Gastrocnemius medialis (tissue), 4 donors: ENCODE measurements at regions not wholly inside any gene's neighbourhood (a gene's known extent, or its start where the extent isn't known, plus 50 kb on each side); places are given as distances from the start of the nearest gene placed in this dataset.
"Not testable (repeated sequence)": the region's sequence is repeated elsewhere in the genome, so short reads cannot be mapped to it uniquely, and the experiment has no call there.

Experiments used
- ATAC-seq, 2 donors: fragments of 150-250 bp; one replicate each; pipeline ENCODE4 v1.9.1; 2016
- DNase-seq, 2 donors: peaks; one replicate each; pipeline ENCODE4 v3.0.0-alpha.2; 2019
- H3K27ac ChIP-seq, 4 donors: fragments of 200-600 bp; sonication (generic); 1 replicate in 1 of 4; 2 replicates in 3 of 4; pipeline ENCODE4 v1.5.1; 2016 to 2018; ENCODE audit warnings: mild to moderate bottlenecking in 2 of 4, moderate library complexity in 1 of 4
- H3K27me3 ChIP-seq, 3 donors: fragments of 200-600 bp; sonication (generic) in 2 of 3; 1 replicate in 1 of 3; 2 replicates in 2 of 3; pipeline versions ENCODE4 v1.5.1 to v1.6.0; 2016 to 2019; ENCODE audit warnings: mild to moderate bottlenecking in 1 of 3, moderate library complexity in 1 of 3
- H3K36me3 ChIP-seq, 2 donors: fragments of 200-600 bp; sonication (generic) in 1 of 2; one replicate each; pipeline ENCODE4 v1.5.1; 2017 to 2018
- H3K4me1 ChIP-seq, 2 donors: fragments of 200-600 bp; sonication (generic) in 1 of 2; one replicate each; pipeline ENCODE4 v1.5.1; 2016 to 2017; ENCODE audit warnings: mild to moderate bottlenecking in 2 of 2
- H3K4me3 ChIP-seq, 4 donors: fragments of 200-600 bp; sonication (generic) in 3 of 4; 1 replicate in 1 of 4; 2 replicates in 3 of 4; pipeline ENCODE4 v1.5.1; 2016 to 2019; ENCODE audit warnings: mild to moderate bottlenecking in 2 of 4
- H3K9me3 ChIP-seq, 3 donors: fragments of 200-600 bp; sonication (generic) in 2 of 3; 1 replicate in 1 of 3; 2 replicates in 2 of 3; pipeline ENCODE4 v1.5.1; 2016 to 2019
- CTCF ChIP-seq, 5 experiments: fragments of 450-650 bp in 3 of 5; fragments of 200-600 bp in 2 of 5; sonication (generic) in 2 of 5; IDR thresholded peaks in 4 of 5; conservative IDR thresholded peaks in 1 of 5; 1 replicate in 4 of 5; 2 replicates in 1 of 5; pipeline ENCODE4 v1.5.1; 2016 to 2019; ENCODE audit warnings: antibody characterized with exemption in 5 of 5, mild to moderate bottlenecking in 3 of 5, moderate library complexity in 3 of 5
- POLR2A ChIP-seq, 2 donors: fragments of 450-650 bp; IDR thresholded peaks; one replicate each; pipeline ENCODE4 v1.6.1; 2017; ENCODE audit warnings: antibody characterized with exemption in 2 of 2, mild to moderate bottlenecking in 2 of 2, moderate library complexity in 2 of 2
- in situ Hi-C, 4 donors: fragments of 200-750 bp; cut with MboI; loops; one replicate each; pipeline versions ENCODE4 v1.15.0 to v1.8.0; 2017; ENCODE audit warnings: low sequenced_read_pairs in 4 of 4
- intact Hi-C: fragments of 100-400 bp; cut with DNase I; formaldehyde crosslinking; loops from one replicate; pipeline ENCODE4 v1.15.1; 2023; ENCODE audit warnings: low total_unique reads

- Histone ChIP-seq H3K27ac (no peak overlapping the region), H3K27me3 (no peaks in the 10 kb centered on the region), H3K36me3 (no peaks in the 10 kb centered on the region), H3K9me3 (no peaks in the 10 kb centered on the region), H3K4me1 (no peaks in the 10 kb centered on the region), H3K4me3 (no peak overlapping the region)
- in situ Hi-C loops = no loop called here
- DNase-seq = no peak
- no peak for ATAC-seq
- intact Hi-C loops = no loop called here
- TF ChIP-seq CTCF (IDR thresholded peaks at IDR 0.05 in 4 of 5, conservative IDR thresholded peaks at IDR 0.05 in 1 of 5) = no peak
- TF ChIP-seq POLR2A (IDR thresholded peaks at IDR 0.05) = no peak
These were observed 546.5 kb upstream of the ATXN7L3B start for GRCh38 chr12:73991138-73991537.

GRCh38 chr12:73998894-73999293 lies 538.7 kb upstream of the ATXN7L3B start:
- intact Hi-C loops = no loop called here
- no peaks in the 10 kb centered on the region for H3K36me3 ChIP-seq
- no peaks in the 10 kb centered on the region for H3K27me3 ChIP-seq
- TF ChIP-seq POLR2A (IDR thresholded peaks at IDR 0.05) = no peak
- no peak for TF ChIP-seq CTCF (IDR thresholded peaks at IDR 0.05 in 4 of 5, conservative IDR thresholded peaks at IDR 0.05 in 1 of 5)
- no peaks in the 10 kb centered on the region for H3K9me3 ChIP-seq
- H3K27ac ChIP-seq = no peak overlapping the region
- DNase-seq = no peak
- H3K4me3 ChIP-seq = no peak overlapping the region
- no peaks in the 10 kb centered on the region for H3K4me1 ChIP-seq
- in situ Hi-C loops = no loop called here
- ATAC-seq = no peak

GRCh38 chr12:74015118-74015517 lies 522.5 kb upstream of the ATXN7L3B start:
- in situ Hi-C loops (no loop called here), intact Hi-C loops (no loop called here)
- no peaks in the 10 kb centered on the region for H3K9me3 ChIP-seq
- DNase-seq = no peak
- H3K27ac ChIP-seq = no peak overlapping the region
- no peaks in the 10 kb centered on the region for H3K4me1 ChIP-seq
- ATAC-seq = no peak
- no peaks in the 10 kb centered on the region for H3K36me3 ChIP-seq
- H3K4me3 ChIP-seq = no peak overlapping the region
- H3K27me3 ChIP-seq = no peaks in the 10 kb centered on the region
- TF ChIP-seq CTCF (IDR thresholded peaks at IDR 0.05 in 4 of 5, conservative IDR thresholded peaks at IDR 0.05 in 1 of 5) (no peak), POLR2A (IDR thresholded peaks at IDR 0.05) (no peak)

GRCh38 chr12:74016324-74016723 lies 521.3 kb upstream of the ATXN7L3B start:
- H3K27ac ChIP-seq, in situ Hi-C loops, H3K4me1 ChIP-seq, H3K27me3 ChIP-seq, H3K9me3 ChIP-seq, H3K4me3 ChIP-seq, DNase-seq, ATAC-seq, intact Hi-C loops, H3K36me3 ChIP-seq: not testable (repeated sequence)

GRCh38 chr12:74018849-74019248 lies 518.8 kb upstream of the ATXN7L3B start:
- Histone ChIP-seq H3K9me3 (no peaks in the 10 kb centered on the region), H3K27ac (no peak overlapping the region), H3K4me1 (no peaks in the 10 kb centered on the region), H3K4me3 (no peak overlapping the region), H3K27me3 (no peaks in the 10 kb centered on the region), H3K36me3 (no peaks in the 10 kb centered on the region)
- no peak for DNase-seq
- TF ChIP-seq POLR2A (IDR thresholded peaks at IDR 0.05) = no peak
- no peak for ATAC-seq
- in situ Hi-C loops (no loop called here), intact Hi-C loops (no loop called here)

GRCh38 chr12:74021937-74022336 lies 515.7 kb upstream of the ATXN7L3B start:
- in situ Hi-C loops = no loop called here
- peak in 1 of 5 experiments; percentile 22 for TF ChIP-seq CTCF (IDR thresholded peaks at IDR 0.05 in 4 of 5, conservative IDR thresholded peaks at IDR 0.05 in 1 of 5)
- TF ChIP-seq POLR2A (IDR thresholded peaks at IDR 0.05) = no peak
- no peak overlapping the region for H3K4me3 ChIP-seq
- DNase-seq (no peak), ATAC-seq (no peak)
- no peak overlapping the region for H3K27ac ChIP-seq
- no peaks in the 10 kb centered on the region for H3K27me3 ChIP-seq
- no peaks in the 10 kb centered on the region for H3K9me3 ChIP-seq
- intact Hi-C loops = no loop called here
- no peaks in the 10 kb centered on the region for H3K36me3 ChIP-seq
- no peaks in the 10 kb centered on the region for H3K4me1 ChIP-seq
